ENCODE measurements at regions not wholly inside any gene's neighbourhood (a gene's known extent, or its start where the extent isn't known, plus 50 kb on each side); places are given as distances from the start of the nearest gene placed in this dataset.

DNA sequence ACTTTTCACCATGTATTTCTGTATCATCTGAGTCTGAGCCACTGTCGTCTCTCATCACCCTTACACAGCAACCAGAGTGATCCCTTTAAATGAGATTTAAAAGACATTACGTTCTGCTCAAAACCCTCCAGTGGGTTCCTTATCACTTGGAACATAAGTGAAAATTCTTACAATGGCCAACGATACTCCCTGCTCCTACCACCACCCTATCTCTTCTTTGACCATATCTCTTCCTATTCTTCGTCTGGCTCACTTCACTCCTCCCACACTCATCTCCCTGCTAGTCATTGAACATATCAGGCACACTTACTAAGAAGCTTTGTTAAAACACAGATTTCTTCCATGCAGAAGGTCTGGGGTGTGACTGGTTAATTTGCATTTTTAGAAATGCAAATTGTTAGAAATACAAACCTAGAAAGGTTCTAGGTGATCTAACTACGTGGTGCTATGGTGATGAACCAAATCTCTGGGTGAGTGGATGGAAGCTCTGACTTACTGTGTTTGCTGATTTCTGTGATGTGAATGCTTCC lies 166.6 kb upstream of the CD180 start:
- Histone ChIP-seq H3K36me3 (no peaks in the 10 kb centered on the region), H3K27ac (no peak overlapping the region), H3K27me3 (no peaks in the 10 kb centered on the region), H3K4me1 (no peaks in the 10 kb centered on the region), H3K4me3 (no peak overlapping the region), H3K9me3 (no peaks in the 10 kb centered on the region)
- WGBS, 5 donors = 83 to 92% (median 88%) methylated on average over 5 of the region's 5 CpGs
- TF ChIP-seq, protein P1, sequence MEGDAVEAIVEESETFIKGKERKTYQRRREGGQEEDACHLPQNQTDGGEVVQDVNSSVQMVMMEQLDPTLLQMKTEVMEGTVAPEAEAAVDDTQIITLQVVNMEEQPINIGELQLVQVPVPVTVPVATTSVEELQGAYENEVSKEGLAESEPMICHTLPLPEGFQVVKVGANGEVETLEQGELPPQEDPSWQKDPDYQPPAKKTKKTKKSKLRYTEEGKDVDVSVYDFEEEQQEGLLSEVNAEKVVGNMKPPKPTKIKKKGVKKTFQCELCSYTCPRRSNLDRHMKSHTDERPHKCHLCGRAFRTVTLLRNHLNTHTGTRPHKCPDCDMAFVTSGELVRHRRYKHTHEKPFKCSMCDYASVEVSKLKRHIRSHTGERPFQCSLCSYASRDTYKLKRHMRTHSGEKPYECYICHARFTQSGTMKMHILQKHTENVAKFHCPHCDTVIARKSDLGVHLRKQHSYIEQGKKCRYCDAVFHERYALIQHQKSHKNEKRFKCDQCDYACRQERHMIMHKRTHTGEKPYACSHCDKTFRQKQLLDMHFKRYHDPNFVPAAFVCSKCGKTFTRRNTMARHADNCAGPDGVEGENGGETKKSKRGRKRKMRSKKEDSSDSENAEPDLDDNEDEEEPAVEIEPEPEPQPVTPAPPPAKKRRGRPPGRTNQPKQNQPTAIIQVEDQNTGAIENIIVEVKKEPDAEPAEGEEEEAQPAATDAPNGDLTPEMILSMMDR (IDR thresholded peaks at IDR 0.05) = no peak
- TF ChIP-seq POLR2AphosphoS5 (IDR thresholded peaks at IDR 0.05) = no peak
- no peak for TF ChIP-seq POLR2A (IDR thresholded peaks at IDR 0.05)
- no peak for TF ChIP-seq EP300 (IDR thresholded peaks at IDR 0.05)
- no peak for DNase-seq
- intact Hi-C loops (cut with DNase I; ENCODE audit: low total_unique reads) = no loop called here

DNA sequence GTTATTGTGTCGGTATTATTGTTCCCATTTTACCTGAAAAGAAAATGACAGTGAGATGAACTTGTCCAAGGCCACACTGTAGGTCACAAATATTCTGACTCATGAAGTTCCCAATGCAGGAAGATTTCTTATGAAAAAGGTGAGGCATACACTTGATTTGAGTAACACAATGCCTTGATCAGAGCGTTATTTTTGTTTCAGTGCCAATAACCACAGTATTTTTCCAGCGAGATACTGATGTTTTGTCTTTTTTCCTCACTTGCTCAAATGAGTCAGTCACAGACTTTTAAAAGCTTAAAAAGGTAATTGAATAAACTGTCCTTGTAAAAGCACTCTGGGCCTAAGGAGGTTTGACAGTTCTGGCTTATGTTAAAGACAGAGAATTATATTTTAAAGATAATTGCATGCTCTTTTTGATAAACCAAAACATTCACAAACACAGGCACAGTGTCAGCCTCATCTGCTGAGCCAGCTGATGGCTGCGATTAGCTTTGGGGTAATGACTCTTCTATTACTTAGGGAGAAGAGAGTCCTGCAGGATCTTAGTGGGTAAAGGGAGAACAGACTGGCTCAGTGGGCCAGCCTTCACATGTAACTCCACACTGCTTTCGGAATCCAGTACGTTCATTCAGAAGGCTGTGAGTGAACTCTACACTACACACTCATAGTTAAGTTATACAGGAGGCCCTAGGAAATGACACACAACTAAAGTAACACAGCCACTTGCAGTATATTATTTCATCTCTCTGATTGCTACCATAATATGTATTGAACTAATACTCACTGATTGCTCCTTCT lies 165.5 kb upstream of the CD180 start:
- no peaks in the 10 kb centered on the region for H3K27me3 ChIP-seq
- H3K4me3 ChIP-seq = no peak overlapping the region
- intact Hi-C loops (cut with DNase I; ENCODE audit: low total_unique reads) = no loop called here
- no peaks in the 10 kb centered on the region for H3K36me3 ChIP-seq
- 74 to 82% (median 74%) methylated on average over 6 of the region's 6 CpGs for WGBS, 5 donors
- no peak for TF ChIP-seq POLR2AphosphoS5 (IDR thresholded peaks at IDR 0.05)
- TF ChIP-seq, protein P1 (IDR thresholded peaks at IDR 0.05) = no peak
- TF ChIP-seq EP300 (IDR thresholded peaks at IDR 0.05) = no peak
- no peak for TF ChIP-seq POLR2A (IDR thresholded peaks at IDR 0.05)
- H3K4me1 ChIP-seq = no peaks in the 10 kb centered on the region
- no peak overlapping the region for H3K27ac ChIP-seq
- H3K9me3 ChIP-seq = no peaks in the 10 kb centered on the region
- DNase-seq = no peak

DNA sequence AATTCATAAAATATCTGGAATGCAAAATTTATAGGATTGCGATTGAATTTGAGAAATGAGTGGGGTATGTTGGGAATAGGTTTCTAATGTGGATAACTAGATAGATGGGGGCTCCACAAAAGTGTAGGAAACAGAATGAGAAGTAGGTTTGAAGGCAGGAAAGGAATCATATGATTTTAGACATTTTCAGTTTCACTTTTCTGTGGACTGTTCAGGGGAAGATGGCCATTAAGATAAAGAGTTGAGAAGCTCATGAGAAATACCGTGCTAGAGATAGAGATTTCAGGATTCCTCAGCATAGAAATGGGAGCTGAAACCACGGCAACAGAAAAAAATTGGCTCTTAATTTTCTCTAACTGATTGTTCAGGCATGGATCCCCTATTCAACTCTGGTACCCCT lies 163.4 kb upstream of the CD180 start:
- Histone ChIP-seq H3K27me3 (no peaks in the 10 kb centered on the region), H3K36me3 (no peaks in the 10 kb centered on the region), H3K9me3 (no peaks in the 10 kb centered on the region), H3K4me1 (no peaks in the 10 kb centered on the region), H3K4me3 (no peak overlapping the region), H3K27ac (no peak overlapping the region)
- DNase-seq = no peak
- 71 to 79% (median 73%) methylated on average over 3 of the region's 3 CpGs for WGBS, 5 donors
- intact Hi-C loops (cut with DNase I; ENCODE audit: low total_unique reads) = no loop called here
- TF ChIP-seq POLR2AphosphoS5 (IDR thresholded peaks at IDR 0.05) (no peak), POLR2A (IDR thresholded peaks at IDR 0.05) (no peak), EP300 (IDR thresholded peaks at IDR 0.05) (no peak)
- TF ChIP-seq, protein P1 (IDR thresholded peaks at IDR 0.05) = no peak

DNA sequence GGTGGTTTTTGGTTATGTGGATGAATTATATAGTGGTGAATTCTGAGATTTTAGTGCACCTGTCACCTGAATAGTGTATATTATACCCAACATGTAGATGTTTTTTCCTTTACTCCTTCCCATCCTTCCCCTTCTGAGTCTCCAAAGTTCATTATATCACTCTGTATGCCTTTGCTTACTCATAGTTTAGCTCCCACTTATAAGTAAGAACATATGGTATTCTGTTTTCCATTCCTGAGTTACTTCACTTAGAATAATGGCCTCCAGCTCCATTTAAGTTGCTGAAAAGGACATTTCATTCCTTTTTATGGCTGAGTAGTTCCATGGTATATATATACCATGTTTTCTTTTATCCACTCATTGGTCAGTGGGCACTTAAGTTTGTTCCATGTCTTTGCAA lies 161.6 kb upstream of the CD180 start:
- H3K4me1 ChIP-seq = peaks cover 0 to 5% (median 0%) of the 10 kb centered on the region in 4 donors

More for the DNA sequence above, 161.6 kb upstream of the CD180 start:
- Histone ChIP-seq H3K27me3 (no peaks in the 10 kb centered on the region), H3K36me3 (no peaks in the 10 kb centered on the region), H3K9me3 (no peaks in the 10 kb centered on the region), H3K27ac (no peak overlapping the region), H3K4me3 (no peak overlapping the region)
- no peak for DNase-seq
- TF ChIP-seq POLR2A (IDR thresholded peaks at IDR 0.05) (no peak), EP300 (IDR thresholded peaks at IDR 0.05) (no peak), POLR2AphosphoS5 (IDR thresholded peaks at IDR 0.05) (no peak)
- TF ChIP-seq, protein P1 (IDR thresholded peaks at IDR 0.05) = no peak
- intact Hi-C loops (cut with DNase I; ENCODE audit: low total_unique reads) = no loop called here

Measured in stomach (tissue), 8 donors.